Pancreas (tissue), 10 donors: ENCODE measurements at regions not wholly inside any gene's neighbourhood (a gene's known extent, or its start where the extent isn't known, plus 50 kb on each side); places are given as distances from the start of the nearest gene placed in this dataset.

Source experiments
- ATAC-seq, 4 donors: fragments of 200-7000 bp; cut with Tn5 transposase; one replicate each; pipeline versions ENCODE4 v1.8.0 to v1.9.1; 2020; ENCODE audit warnings: mild to moderate bottlenecking in 4 of 4, moderate library complexity in 4 of 4
- DNase-seq, 6 donors: peaks; one replicate each; pipeline ENCODE4 v3.0.0-alpha.2; 2020
- FAIRE-seq: peaks from 2 replicates; lab custom pipeline; 2012; peaks lifted over from hg19 to GRCh38; lab: Jason Lieb, UNC
- H3K27ac ChIP-seq, 4 donors: fragments of 200-600 bp; sonication (generic); 1 replicate in 3 of 4; 2 replicates in 1 of 4; pipeline versions ENCODE4 v1.5.0 to v1.8.0; 2020
- H3K27me3 ChIP-seq, 4 donors: fragments of 200-600 bp; one replicate each; pipeline ENCODE4 v1.8.0; 2021
- H3K36me3 ChIP-seq, 3 donors: fragments of 200-600 bp; sonication (generic) in 1 of 3; one replicate each; pipeline versions ENCODE4 v1.5.0 to v1.8.0; 2020 to 2021
- H3K4me1 ChIP-seq, 3 donors: fragments of 200-600 bp; one replicate each; pipeline ENCODE4 v1.8.0; 2021
- H3K4me3 ChIP-seq, 4 donors: fragments of 200-600 bp; sonication (generic) in 2 of 4; one replicate each; pipeline versions ENCODE4 v1.5.0 to v1.8.0; 2020 to 2021
- H3K9me3 ChIP-seq, 4 donors: fragments of 200-600 bp; one replicate each; pipeline ENCODE4 v1.8.0; 2021
- CTCF ChIP-seq, 4 donors: fragments of 200-600 bp; sonication (generic) in 3 of 4; IDR thresholded peaks; one replicate each; pipeline versions ENCODE4 v1.5.0 to v1.8.0; 2021; ENCODE audit warnings: antibody characterized with exemption in 4 of 4
- WGBS, 2 donors: extraction: QIAGEN DNeasy Blood & Tissue Kit; methylation state at CpG; one replicate each; pipeline ENCODE4 v1.1.7; 2013; 5-methylcytosine and 5-hydroxymethylcytosine counted together
- intact Hi-C, 3 donors: fragments of 100-400 bp; cut with DNase I; formaldehyde crosslinking; loops; one replicate each; pipeline versions ENCODE4 v1.11.1 to v1.14.2; 2022
- donor health status: healthy with polysubstance abuse.
- donor health status: DM: no; HTN: no; CAD: no; lungs with moderate emphysema.
- donor health status: DM: no; HTN: no; CAD: no.
- donor health status: control.
- donor health status: control.
- donor health status: Bipolar disorder and iron deficiency.
- donor health status: DM: yes; HTN: yes; CAD: no.
- donor health status: DM: no; HTN: no; CAD: no.
- donor health status: DM: no; HTN: no; CAD: no.
- donor health status: DM: yes; HTN: yes; CAD: no.

- FAIRE-seq (no peak), DNase-seq (no peak), ATAC-seq (no peak)
- Histone ChIP-seq H3K27me3 (no peaks in the 10 kb centered on the region), H3K4me1 (no peaks in the 10 kb centered on the region), H3K4me3 (no peak overlapping the region), H3K27ac (no peak overlapping the region), H3K36me3 (no peaks in the 10 kb centered on the region), H3K9me3 (no peaks in the 10 kb centered on the region)
- intact Hi-C loops: no loop called here
- 55 to 63% methylated on average over 7 of the region's 7 CpGs for WGBS, 2 donors
- TF ChIP-seq CTCF (IDR thresholded peaks at IDR 0.05): no peak
These were observed 696.3 kb downstream of the PCDH7 start for GRCh38 chr4:31416498-31416897.

- TF ChIP-seq CTCF (IDR thresholded peaks at IDR 0.05): no peak
- ATAC-seq: no peak
- WGBS, 2 donors: 65 to 69% methylated on average over 3 of the region's 3 CpGs
- no peak for DNase-seq
- H3K4me3 ChIP-seq: no peak overlapping the region
- no peaks in the 10 kb centered on the region for H3K27me3 ChIP-seq
- H3K27ac ChIP-seq: no peak overlapping the region
- H3K4me1 ChIP-seq: no peaks in the 10 kb centered on the region
- H3K36me3 ChIP-seq: no peaks in the 10 kb centered on the region
- H3K9me3 ChIP-seq: no peaks in the 10 kb centered on the region
- intact Hi-C loops: no loop called here
- FAIRE-seq: no peak
These were observed 696.9 kb downstream of the PCDH7 start for GRCh38 chr4:31417040-31417439.

GRCh38 chr4:31422006-31422405, 701.8 kb downstream of the PCDH7 start:
- TF ChIP-seq CTCF (IDR thresholded peaks at IDR 0.05): no peak
- no peak for ATAC-seq

GRCh38 chr4:31427691-31428090, 707.5 kb downstream of the PCDH7 start:
- TF ChIP-seq CTCF (IDR thresholded peaks at IDR 0.05): no peak
- Histone ChIP-seq H3K4me1 (no peaks in the 10 kb centered on the region), H3K27me3 (no peaks in the 10 kb centered on the region), H3K4me3 (no peak overlapping the region), H3K36me3 (no peaks in the 10 kb centered on the region), H3K27ac (no peak overlapping the region), H3K9me3 (no peaks in the 10 kb centered on the region)
- no peak for FAIRE-seq
- WGBS, 2 donors: 55 to 67% methylated on average over 3 of the region's 3 CpGs
- intact Hi-C loops: no loop called here
- DNase-seq: no peak
- no peak for ATAC-seq

More at GRCh38 chr4:31422006-31422405, 701.8 kb downstream of the PCDH7 start:
- FAIRE-seq: no peak
- intact Hi-C loops: no loop called here
- no peaks in the 10 kb centered on the region for H3K27me3 ChIP-seq
- 61 to 83% methylated on average over 2 of the region's 2 CpGs for WGBS, 2 donors
- no peaks in the 10 kb centered on the region for H3K36me3 ChIP-seq
- no peaks in the 10 kb centered on the region for H3K9me3 ChIP-seq
- H3K4me3 ChIP-seq: no peak overlapping the region
- H3K4me1 ChIP-seq: no peaks in the 10 kb centered on the region
- no peak for DNase-seq
- no peak overlapping the region for H3K27ac ChIP-seq

GRCh38 chr4:31442236-31442635, 722.1 kb downstream of the PCDH7 start:
- Histone ChIP-seq H3K9me3 (no peaks in the 10 kb centered on the region), H3K4me3 (no peak overlapping the region), H3K36me3 (no peaks in the 10 kb centered on the region), H3K27me3 (peaks cover 0 to 6% (median 0%) of the 10 kb centered on the region in 4 donors), H3K27ac (no peak overlapping the region), H3K4me1 (no peaks in the 10 kb centered on the region)
- ATAC-seq (no peak), FAIRE-seq (no peak), DNase-seq (no peak)
- 69 to 80% methylated on average over 11 of the region's 11 CpGs for WGBS, 2 donors
- TF ChIP-seq CTCF (IDR thresholded peaks at IDR 0.05): no peak
- intact Hi-C loops: no loop called here
